SU-DHL-6 (cell line): ENCODE measurements at regions not wholly inside any gene's neighbourhood (a gene's known extent, or its start where the extent isn't known, plus 50 kb on each side); places are given as distances from the start of the nearest gene placed in this dataset.

Experiments
- H2AFZ ChIP-seq: fragments of 200-600 bp; sonication (generic); 2 replicates; pipeline ENCODE4 v1.6.1; 2014; ENCODE audit warnings: low read depth, mild to moderate bottlenecking, moderate library complexity, mixed read lengths, antibody characterized with exemption, low read length; ENCODE audit not compliant: severe bottlenecking
- H3F3A ChIP-seq: fragments of 200-600 bp; shearing (Covaris generic); 2 replicates; pipeline ENCODE4 v1.6.0; 2016; ENCODE audit warnings: antibody characterized with exemption, mild to moderate bottlenecking; ENCODE audit not compliant: insufficient read depth
- H3K27ac ChIP-seq: fragments of 200-600 bp; sonication (generic); 2 replicates; pipeline ENCODE4 v1.5.1; 2016; ENCODE audit warnings: low read depth, mild to moderate bottlenecking, low read length, moderate library complexity, mixed read lengths
- H3K27me3 ChIP-seq: fragments of 200-600 bp; sonication (generic), shearing (Covaris generic); 2 replicates; pipeline ENCODE4 v1.6.0; 2014; ENCODE audit warnings: mild to moderate bottlenecking, low read length
- H3K36me3 ChIP-seq: fragments of 200-600 bp; sonication (generic); 2 replicates; pipeline ENCODE4 v1.6.1; 2014; ENCODE audit warnings: mild to moderate bottlenecking, low read length, mixed read lengths
- H3K4me2 ChIP-seq: fragments of 300-600, 200-600 bp; shearing (Covaris generic), sonication (generic); 2 replicates; pipeline ENCODE4 v1.6.0; 2014; ENCODE audit warnings: low read length, low read depth, mild to moderate bottlenecking; ENCODE audit not compliant: poor library complexity, severe bottlenecking
- H3K4me3 ChIP-seq: fragments of 200-600 bp; sonication (generic); 2 replicates; pipeline ENCODE4 v1.5.1; 2014; ENCODE audit warnings: antibody characterized with exemption, low read length, mild to moderate bottlenecking, mixed read lengths; ENCODE audit not compliant: insufficient read depth, poor library complexity, severe bottlenecking
- H3K79me2 ChIP-seq: fragments of 200-600 bp; sonication (generic); 2 replicates; pipeline ENCODE4 v1.6.1; 2014; ENCODE audit warnings: mild to moderate bottlenecking, low read length, moderate library complexity; ENCODE audit not compliant: insufficient read depth
- H3K9ac ChIP-seq: fragments of 200-600 bp; sonication (generic); 2 replicates; pipeline ENCODE4 v1.7.0; 2014; ENCODE audit warnings: mild to moderate bottlenecking, low read length
- H3K9me2 ChIP-seq: fragments of 200-600 bp; sonication (generic); replicated peaks from 2 replicates; pipeline ENCODE4 v1.6.1; 2014; ENCODE audit warnings: low read length; ENCODE audit not compliant: insufficient read depth
- H3K9me3 ChIP-seq: fragments of 200-600 bp; sonication (generic); 2 replicates; pipeline ENCODE4 v1.6.1; 2014; ENCODE audit warnings: low read length, mixed read lengths; ENCODE audit not compliant: insufficient read depth
- H4K20me1 ChIP-seq: fragments of 200-600 bp; sonication (generic); 2 replicates; pipeline ENCODE4 v1.6.1; 2014; ENCODE audit warnings: low read depth, mild to moderate bottlenecking, antibody characterized with exemption, low read length, moderate library complexity, mixed read lengths
- CTCF ChIP-seq: fragments of 200-600 bp; sonication (generic); IDR thresholded peaks from one replicate; pipeline ENCODE4 v1.5.1; 2017; ENCODE audit warnings: antibody characterized with exemption, mild to moderate bottlenecking, low read length, moderate library complexity; ENCODE audit not compliant: insufficient read depth, poor library complexity, severe bottlenecking
- EZH2phosphoT487 ChIP-seq: fragments of 200-600 bp; sonication (generic), shearing (Covaris generic); conservative IDR thresholded peaks from 2 replicates; pipeline ENCODE4 v1.6.1; 2018; ENCODE audit warnings: mild to moderate bottlenecking, antibody characterized with exemption, low read length, moderate library complexity, mixed read lengths

GRCh38 chr4:11611868-11612267 lies 183.2 kb upstream of the HS3ST1 start:
- no peaks in the 10 kb centered on the region for H3K9me2 ChIP-seq
- H3K27me3 ChIP-seq: no peaks in the 10 kb centered on the region
- H2AFZ ChIP-seq: no peak overlapping the region
- no peaks in the 10 kb centered on the region for H4K20me1 ChIP-seq
- TF ChIP-seq EZH2phosphoT487 (no peak), CTCF (no peak)
- no peak overlapping the region for H3K27ac ChIP-seq
- H3K9me3 ChIP-seq: no peaks in the 10 kb centered on the region
- H3K36me3 ChIP-seq: no peaks in the 10 kb centered on the region
- H3K79me2 ChIP-seq: no peaks in the 10 kb centered on the region
- H3K4me3 ChIP-seq: no peak overlapping the region
- H3K4me2 ChIP-seq: no peak overlapping the region
- H3F3A ChIP-seq: no peaks in the 10 kb centered on the region
- no peak overlapping the region for H3K9ac ChIP-seq

GRCh38 chr4:11609751-11610150 lies 181.1 kb upstream of the HS3ST1 start:
- H3K9ac ChIP-seq: no peak overlapping the region

DNA sequence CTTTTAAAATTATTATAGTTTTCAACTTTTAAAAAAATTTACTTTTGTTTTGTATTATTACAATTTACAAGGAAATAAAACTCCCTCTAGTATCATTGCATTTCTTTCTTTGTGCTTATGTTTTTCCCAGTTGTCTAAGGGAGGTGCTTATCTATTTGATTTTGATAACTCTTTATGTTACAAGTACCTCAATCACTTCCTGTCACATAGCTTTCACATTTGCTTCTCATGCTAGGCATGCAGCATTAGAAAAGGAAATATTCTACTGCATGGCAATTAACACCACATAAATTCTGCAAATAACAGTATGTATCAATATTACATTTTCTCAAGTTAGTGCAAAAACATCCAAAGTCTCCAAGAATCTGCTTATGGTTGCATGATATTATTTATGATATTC lies 180.3 kb upstream of the HS3ST1 start:
- no peaks in the 10 kb centered on the region for H3F3A ChIP-seq
- no peaks in the 10 kb centered on the region for H3K27me3 ChIP-seq
- H3K79me2 ChIP-seq: no peaks in the 10 kb centered on the region
- H4K20me1 ChIP-seq: no peaks in the 10 kb centered on the region
- H3K9ac ChIP-seq: no peak overlapping the region
- no peaks in the 10 kb centered on the region for H3K36me3 ChIP-seq
- no peak overlapping the region for H3K4me3 ChIP-seq
- no peaks in the 10 kb centered on the region for H3K9me2 ChIP-seq
- H3K27ac ChIP-seq: no peak overlapping the region
- H2AFZ ChIP-seq: no peak overlapping the region
- no peak for TF ChIP-seq EZH2phosphoT487
- TF ChIP-seq CTCF: no peak
- H3K4me2 ChIP-seq: no peak overlapping the region
- no peaks in the 10 kb centered on the region for H3K9me3 ChIP-seq

More at GRCh38 chr4:11609751-11610150, 181.1 kb upstream of the HS3ST1 start:
- TF ChIP-seq CTCF: no peak
- TF ChIP-seq EZH2phosphoT487: no peak
- Histone ChIP-seq H3K9me2 (no peaks in the 10 kb centered on the region), H2AFZ (no peak overlapping the region), H3K79me2 (no peaks in the 10 kb centered on the region), H3K4me3 (no peak overlapping the region), H3K27ac (no peak overlapping the region), H3K27me3 (no peaks in the 10 kb centered on the region), H4K20me1 (no peaks in the 10 kb centered on the region), H3K9me3 (no peaks in the 10 kb centered on the region), H3F3A (no peaks in the 10 kb centered on the region), H3K36me3 (no peaks in the 10 kb centered on the region), H3K4me2 (no peak overlapping the region)
